HepG2 (cell line): ENCODE measurements at regions not wholly inside any gene's neighbourhood (a gene's known extent, or its start where the extent isn't known, plus 50 kb on each side); places are given as distances from the start of the nearest gene placed in this dataset.

Source experiments
- ATAC-seq: fragments of 200-7000 bp; cut with Tn5 transposase; 3 replicates; pipeline ENCODE4 v1.9.1; 2020; ENCODE audit warnings: mild to moderate bottlenecking, moderate library complexity
- BruUV-seq: library from RNA; stranded (reverse); fragments of 400-500 nt; replicated peaks from 2 replicates; lab custom pipeline; 2021; lab: Mats Ljungman, UMichigan
- CTCF ChIA-PET: fragments of 300-600 bp; formaldehyde crosslinking; extraction: SDS; loops from one replicate; lab custom pipeline; 2021; ENCODE audit warnings: low total read pairs, inconsistent platforms, low intra/inter-chr PET ratio; lab: Yijun Ruan, JAX
- POLR2A ChIA-PET: fragments of 350-600 bp; sonication (Branson Sonifier 250); formaldehyde crosslinking; loops from one replicate; lab custom pipeline; 2020; ENCODE audit warnings: antibody characterized with exemption, inconsistent platforms; lab: Yijun Ruan, JAX
- DNase-seq: peaks from one replicate; pipeline ENCODE4 v3.0.0-alpha.2; 2015; ENCODE audit warnings: low spot score
- FAIRE-seq: peaks from 3 replicates; lab custom pipeline; 2011; peaks lifted over from hg19 to GRCh38; lab: Jason Lieb, UNC
- H2AFZ ChIP-seq: one replicate; pipeline ENCODE4 v1.6.1; 2011; ENCODE audit warnings: low read length, inconsistent platforms
- H3K27ac ChIP-seq: fragments of 300-600 bp; 3 replicates; pipeline ENCODE4 v1.8.0; 2011; ENCODE audit warnings: mixed run types, mild to moderate bottlenecking, mixed read lengths, low read length, inconsistent platforms; ENCODE audit not compliant: insufficient read depth; ENCODE audit errors: extremely low read length
- H3K27me3 ChIP-seq, 2 experiments: fragments of 200-600 bp in 1 of 2; 2 replicates in 1 of 2; 3 replicates in 1 of 2; pipeline versions ENCODE4 v1.6.0 to v1.8.0; 2011; ENCODE audit warnings: low read length in 2 of 2, mild to moderate bottlenecking in 2 of 2, moderate library complexity in 2 of 2, inconsistent platforms in 1 of 2; ENCODE audit not compliant: insufficient read depth in 2 of 2, control insufficient read depth in 1 of 2
- H3K36me3 ChIP-seq, 2 experiments: fragments of 200-600 bp in 1 of 2; replicated peaks in 1 of 2; 2 replicates in 1 of 2; 3 replicates in 1 of 2; pipeline versions ENCODE4 v1.5.1 to v1.8.0; 2011; ENCODE audit warnings: low read length in 2 of 2, inconsistent platforms in 1 of 2; ENCODE audit not compliant: insufficient read depth in 2 of 2, control insufficient read depth in 1 of 2
- H3K4me1 ChIP-seq: 2 replicates; pipeline ENCODE4 v1.5.1; 2012; ENCODE audit warnings: low read length, inconsistent platforms; ENCODE audit not compliant: insufficient read depth
- H3K4me2 ChIP-seq: 2 replicates; pipeline ENCODE4 v1.6.0; 2011; ENCODE audit warnings: low read depth, low read length, inconsistent platforms
- H3K4me3 ChIP-seq, 3 experiments: fragments of 200-600 bp in 1 of 3; sonication (generic), shearing (Covaris generic) in 1 of 3; replicated peaks in 1 of 3; 2 replicates each; pipeline ENCODE4 v1.5.1; 2011 to 2016; ENCODE audit warnings: low read length in 3 of 3, inconsistent platforms in 2 of 3, low read depth in 2 of 3, mild to moderate bottlenecking in 2 of 3, control low read depth in 1 of 3, mixed read lengths in 1 of 3; ENCODE audit not compliant: insufficient read depth in 1 of 3
- H3K79me2 ChIP-seq: one replicate; pipeline ENCODE4 v1.6.1; 2011; ENCODE audit warnings: low read length, inconsistent platforms; ENCODE audit not compliant: insufficient read depth
- H3K9ac ChIP-seq: 2 replicates; pipeline ENCODE4 v1.6.0; 2011; ENCODE audit warnings: mild to moderate bottlenecking, low read depth, low read length, inconsistent platforms; ENCODE audit not compliant: insufficient read depth
- H3K9me3 ChIP-seq: 2 replicates; pipeline ENCODE4 v1.5.1; 2012; ENCODE audit warnings: mild to moderate bottlenecking, low read length
- H4K20me1 ChIP-seq: 2 replicates; pipeline ENCODE4 v1.6.0; 2011; ENCODE audit warnings: inconsistent platforms, mild to moderate bottlenecking, low read length, moderate library complexity; ENCODE audit not compliant: insufficient read depth
- ATF2 ChIP-seq: sonication (generic); formaldehyde crosslinking; IDR thresholded peaks from 2 replicates; pipeline ENCODE4 v1.4.0; 2020; ENCODE audit warnings: missing genetic modification reagents
- ATF7-NPFF ChIP-seq: sonication (generic); formaldehyde crosslinking; IDR thresholded peaks from 2 replicates; pipeline ENCODE4 v1.8.1; 2023; ENCODE audit warnings: mild to moderate bottlenecking, low read depth, missing genetic modification reagents, moderate library complexity
- BATF2 ChIP-seq: sonication (generic); formaldehyde crosslinking; IDR thresholded peaks from 2 replicates; pipeline ENCODE4 v1.8.0; 2022; ENCODE audit warnings: mild to moderate bottlenecking, missing genetic modification reagents, moderate library complexity
- CEBPB ChIP-seq: IDR thresholded peaks from 2 replicates; pipeline ENCODE4 v1.6.1; 2011; ENCODE audit warnings: low read depth, low read length, improper control_type of control experiment, borderline replicate concordance
- FOXO4 ChIP-seq: sonication (generic); formaldehyde crosslinking; conservative IDR thresholded peaks from 2 replicates; pipeline ENCODE4 v1.8.1; 2023; ENCODE audit warnings: missing genetic modification reagents
- FOXP4 ChIP-seq: sonication (generic); formaldehyde crosslinking; IDR thresholded peaks from 2 replicates; pipeline ENCODE4 v1.4.0; 2020; ENCODE audit warnings: missing genetic modification reagents
- ISX ChIP-seq: sonication (generic); formaldehyde crosslinking; conservative IDR thresholded peaks from 2 replicates; pipeline ENCODE4 v1.5.0; 2020; ENCODE audit warnings: missing genetic modification reagents
- NKX3-1 ChIP-seq: sonication (generic); formaldehyde crosslinking; IDR thresholded peaks from 2 replicates; pipeline ENCODE4 v1.5.0; 2020; ENCODE audit warnings: missing genetic modification reagents
- NR2C2 ChIP-seq: sonication (generic); formaldehyde crosslinking; IDR thresholded peaks from 2 replicates; pipeline ENCODE4 v1.4.0; 2020; ENCODE audit warnings: missing genetic modification reagents, mild to moderate bottlenecking, moderate library complexity, borderline replicate concordance
- POLR2G ChIP-seq: fragments of 200-400 bp; formaldehyde crosslinking; IDR thresholded peaks from 2 replicates; pipeline ENCODE4 v1.6.1; 2018; ENCODE audit warnings: mild to moderate bottlenecking, low read depth, low read length, moderate library complexity
- RFXAP ChIP-seq: sonication (generic); formaldehyde crosslinking; IDR thresholded peaks from 2 replicates; pipeline ENCODE4 v1.4.0; 2020; ENCODE audit warnings: missing genetic modification reagents, borderline replicate concordance
- SMAD1 ChIP-seq: sonication (generic); formaldehyde crosslinking; IDR thresholded peaks from 2 replicates; pipeline ENCODE4 v1.4.0; 2020; ENCODE audit warnings: missing genetic modification reagents, low read depth, mild to moderate bottlenecking, borderline replicate concordance
- TRIM22 ChIP-seq: fragments of 450-650 bp; IDR thresholded peaks from 2 replicates; pipeline ENCODE4 v1.6.1; 2017
- ZFP91 ChIP-seq: sonication (generic); formaldehyde crosslinking; IDR thresholded peaks from 2 replicates; pipeline ENCODE4 v1.9.0; 2022; ENCODE audit warnings: missing genetic modification reagents, mild to moderate bottlenecking, borderline replicate concordance
- ZSCAN12 ChIP-seq: sonication (generic); formaldehyde crosslinking; IDR thresholded peaks from 2 replicates; pipeline ENCODE4 v1.9.0; 2021; ENCODE audit warnings: mild to moderate bottlenecking, missing genetic modification reagents
- WGBS: methylation state at CpG from one replicate; pipeline ENCODE4 v1.1.6; 2017; ENCODE audit warnings: low lambda C conversion rate; 5-methylcytosine and 5-hydroxymethylcytosine counted together
- in situ Hi-C: cut with HindIII; loops from 2 replicates; pipeline ENCODE4 v1.10.0; 2017; ENCODE audit warnings: low pct_unique_long_range_greater_than_20kb; ENCODE audit not compliant: extremely low pct_ligation_motif_present
- intact Hi-C: fragments of 100-400 bp; cut with micrococcal nuclease; formaldehyde crosslinking; loops from one replicate; pipeline ENCODE4 v1.10.0; 2022; ENCODE audit not compliant: unreplicated experiment

- TF ChIP-seq ATF7-NPFF (CRISPR knock-in tag) (no peak), ZSCAN12 (no peak), SMAD1 (CRISPR knock-in tag) (no peak), ISX (no peak), NR2C2 (CRISPR knock-in tag) (no peak), ZFP91 (no peak)
These were observed 264.2 kb downstream of the SI start (continued) for GRCh38 chr3:164814106-164814505.

- Histone ChIP-seq H3K9me3 (no peaks in the 10 kb centered on the region), H3K36me3 (no peaks in the 10 kb centered on the region), H4K20me1 (no peaks in the 10 kb centered on the region), H3K9ac (no peak overlapping the region), H3K27me3 (no peaks in the 10 kb centered on the region), H3K4me1 (no peaks in the 10 kb centered on the region), H3K4me2 (no peak overlapping the region), H2AFZ (no peak overlapping the region), H3K4me3 (no peak overlapping the region), H3K79me2 (no peaks in the 10 kb centered on the region), H3K27ac (no peak overlapping the region)
- TF ChIP-seq FOXP4 (CRISPR knock-in tag) = no peak
- no peak for TF ChIP-seq NKX3-1 (CRISPR knock-in tag)
- TF ChIP-seq ATF2 = no peak
- TF ChIP-seq BATF2 (CRISPR knock-in tag) = no peak
- no peak for TF ChIP-seq RFXAP (CRISPR knock-in tag)
- TF ChIP-seq POLR2G = no peak
- no peak for TF ChIP-seq FOXO4 (CRISPR knock-in tag)
- no peak for TF ChIP-seq TRIM22
- 0 out of 2 replicates have a peak, but pooled peaks have one; percentile 2 for TF ChIP-seq CEBPB
- 24% methylated on average over 6 of the region's 6 CpGs for WGBS
- CTCF ChIA-PET = no interaction called here
- POLR2A ChIA-PET = no interaction called here
- intact Hi-C loops (no loop called here), in situ Hi-C loops (no loop called here)
- no peak for FAIRE-seq
- ATAC-seq = no peak
- no peak for DNase-seq
- no TSS peak for BruUV-seq
These were observed 266.3 kb downstream of the SI start for GRCh38 chr3:164812042-164812441.
